ENCODE measurements at regions not wholly inside any gene's neighbourhood (a gene's known extent, or its start where the extent isn't known, plus 50 kb on each side); places are given as distances from the start of the nearest gene placed in this dataset.
"Not testable (repeated sequence)": the region's sequence is repeated elsewhere in the genome, so short reads cannot be mapped to it uniquely, and the experiment has no call there.

- DNase-seq = not testable (repeated sequence)
Observed at GRCh38 chr20:39957911-39958310, 731.1 kb downstream of the MAFB start.

- DNase-seq = no peak
Observed at GRCh38 chr20:39954621-39955020, 734.4 kb downstream of the MAFB start.

GRCh38 chr20:39946931-39947330, 742.1 kb downstream of the MAFB start:
- no peak for DNase-seq

- DNase-seq = no peak
Observed at GRCh38 chr20:39946053-39946810, 742.8 kb downstream of the MAFB start.

GRCh38 chr20:39944861-39945260, 744.2 kb downstream of the MAFB start:
- no peak for DNase-seq

GRCh38 chr20:39943336-39943735, 745.7 kb downstream of the MAFB start:
- no peak for DNase-seq

- DNase-seq = no peak
Observed at GRCh38 chr20:39941245-39941644, 747.8 kb downstream of the MAFB start.

GRCh38 chr20:39939241-39939865, 749.7 kb downstream of the MAFB start:
- DNase-seq = no peak

- DNase-seq = no peak
Observed at GRCh38 chr20:39936401-39936800, 752.6 kb downstream of the MAFB start.

- DNase-seq = no peak
Observed at GRCh38 chr20:39935901-39936300, 753.1 kb downstream of the MAFB start.

- no peak for DNase-seq
Observed at GRCh38 chr20:39916236-39916765, 772.7 kb downstream of the MAFB start.

GRCh38 chr20:39913274-39913673, 775.8 kb downstream of the MAFB start:
- no peak for DNase-seq

- no peak for DNase-seq
Observed at GRCh38 chr20:39911497-39911896, 777.5 kb downstream of the MAFB start.

- no peak for DNase-seq
Observed at GRCh38 chr20:39910536-39910935, 778.5 kb downstream of the MAFB start.

GRCh38 chr20:39909447-39909846, 779.6 kb downstream of the MAFB start:
- no peak for DNase-seq

- no peak for DNase-seq
Observed at GRCh38 chr20:39904476-39905112, 784.4 kb downstream of the MAFB start.

- no peak for DNase-seq
Observed at GRCh38 chr20:39903806-39904465, 785.1 kb downstream of the MAFB start.

- DNase-seq = no peak
Observed at GRCh38 chr20:39899881-39900280, 789.2 kb downstream of the MAFB start.

GRCh38 chr20:39898467-39898852, 790.6 kb downstream of the MAFB start:
- DNase-seq = no peak

- DNase-seq = no peak
Observed at GRCh38 chr20:39897781-39898466, 791.1 kb downstream of the MAFB start.

GRCh38 chr20:39897058-39897457, 792.0 kb downstream of the MAFB start:
- DNase-seq = no peak

- DNase-seq = no peak
Observed at GRCh38 chr20:39894067-39894466, 795.0 kb downstream of the MAFB start.

Measured in activated CD4-positive, alpha-beta T cell treated with anti-CD3 and anti-CD28 coated beads for 48 hours (primary cell).